ENCODE measurements at regions not wholly inside any gene's neighbourhood (a gene's known extent, or its start where the extent isn't known, plus 50 kb on each side); places are given as distances from the start of the nearest gene placed in this dataset.

GRCh38 chr11:37688456-37688855 lies 1090.4 kb upstream of the RAG2 start:
- DNase-seq (ENCODE audit: low read depth in 4 of 4, low spot score in 1 of 4), result no peak

GRCh38 chr11:37687130-37687529 lies 1089.1 kb upstream of the RAG2 start:
- DNase-seq (ENCODE audit: low read depth in 4 of 4, low spot score in 1 of 4), result no peak

- DNase-seq (ENCODE audit: low read depth in 4 of 4, low spot score in 1 of 4), result no peak
Measured at GRCh38 chr11:37671321-37671720, 1073.3 kb upstream of the RAG2 start.

- no peak for DNase-seq (ENCODE audit: low read depth in 4 of 4, low spot score in 1 of 4)
Measured at GRCh38 chr11:37666960-37667359, 1068.9 kb upstream of the RAG2 start.

GRCh38 chr11:37657645-37658044 lies 1059.6 kb upstream of the RAG2 start:
- no peak for DNase-seq (ENCODE audit: low read depth in 4 of 4, low spot score in 1 of 4)

- DNase-seq (ENCODE audit: low read depth in 4 of 4, low spot score in 1 of 4), result no peak
Measured at GRCh38 chr11:37647767-37648166, 1049.7 kb upstream of the RAG2 start.

GRCh38 chr11:37643968-37644367 lies 1045.9 kb upstream of the RAG2 start:
- no peak for DNase-seq (ENCODE audit: low read depth in 4 of 4, low spot score in 1 of 4)

GRCh38 chr11:37642296-37642695 lies 1044.3 kb upstream of the RAG2 start:
- DNase-seq (ENCODE audit: low read depth in 4 of 4, low spot score in 1 of 4), result no peak

- DNase-seq (ENCODE audit: low read depth in 4 of 4, low spot score in 1 of 4), result no peak
Measured at GRCh38 chr11:37632748-37633147, 1034.7 kb upstream of the RAG2 start.

GRCh38 chr11:37630866-37631265 lies 1032.8 kb upstream of the RAG2 start:
- no peak for DNase-seq (ENCODE audit: low read depth in 4 of 4, low spot score in 1 of 4)

- DNase-seq (ENCODE audit: low read depth in 4 of 4, low spot score in 1 of 4), result no peak
Measured at GRCh38 chr11:37623778-37624177, 1025.7 kb upstream of the RAG2 start.

GRCh38 chr11:37621662-37622061 lies 1023.6 kb upstream of the RAG2 start:
- no peak for DNase-seq (ENCODE audit: low read depth in 4 of 4, low spot score in 1 of 4)

GRCh38 chr11:37616291-37616690 lies 1018.3 kb upstream of the RAG2 start:
- DNase-seq (ENCODE audit: low read depth in 4 of 4, low spot score in 1 of 4), result no peak

GRCh38 chr11:37613031-37613430 lies 1015.0 kb upstream of the RAG2 start:
- DNase-seq (ENCODE audit: low read depth in 4 of 4, low spot score in 1 of 4), result no peak

- DNase-seq (ENCODE audit: low read depth in 4 of 4, low spot score in 1 of 4), result no peak
Measured at GRCh38 chr11:37612146-37612545, 1014.1 kb upstream of the RAG2 start.

GRCh38 chr11:37605229-37605628 lies 1007.2 kb upstream of the RAG2 start:
- no peak for DNase-seq (ENCODE audit: low read depth in 4 of 4, low spot score in 1 of 4)

GRCh38 chr11:37598381-37598780 lies 1000.3 kb upstream of the RAG2 start:
- DNase-seq (ENCODE audit: low read depth in 4 of 4, low spot score in 1 of 4), result no peak

GRCh38 chr11:37597776-37598175 lies 999.7 kb upstream of the RAG2 start:
- DNase-seq (ENCODE audit: low read depth in 4 of 4, low spot score in 1 of 4), result no peak

- no peak for DNase-seq (ENCODE audit: low read depth in 4 of 4, low spot score in 1 of 4)
Measured at GRCh38 chr11:37595845-37596244, 997.8 kb upstream of the RAG2 start.

GRCh38 chr11:37574361-37574760 lies 976.3 kb upstream of the RAG2 start:
- no peak for DNase-seq (ENCODE audit: low read depth in 4 of 4, low spot score in 1 of 4)

GRCh38 chr11:37572491-37573171 lies 974.6 kb upstream of the RAG2 start:
- DNase-seq (ENCODE audit: low read depth in 4 of 4, low spot score in 1 of 4), result no peak

GRCh38 chr11:37571246-37571645 lies 973.2 kb upstream of the RAG2 start:
- DNase-seq (ENCODE audit: low read depth in 4 of 4, low spot score in 1 of 4), result no peak

- no peak for DNase-seq (ENCODE audit: low read depth in 4 of 4, low spot score in 1 of 4)
Measured at GRCh38 chr11:37560991-37561390, 963.0 kb upstream of the RAG2 start.

GRCh38 chr11:37560346-37560745 lies 962.3 kb upstream of the RAG2 start:
- no peak for DNase-seq (ENCODE audit: low read depth in 4 of 4, low spot score in 1 of 4)

All from stimulated activated CD4-positive, alpha-beta T cell treated with anti-CD3 and anti-CD28 coated beads, Interleukin-1b, Interleukin-23, amount 100 ng/mL, for 24 hours (primary cell).